ENCODE measurements at regions not wholly inside any gene's neighbourhood (a gene's known extent, or its start where the extent isn't known, plus 50 kb on each side); places are given as distances from the start of the nearest gene placed in this dataset.

GRCh38 chr7:81135324-81135723 lies 216.5 kb upstream of the SEMA3C start:
- TF ChIP-seq FOXP2 (optimal IDR thresholded peaks at IDR 0.05; ENCODE audit: borderline replicate concordance, extremely low read depth, extremely low read length, insufficient read depth): no peak
- TF ChIP-seq SIN3A (IDR thresholded peaks at IDR 0.05; ENCODE audit: borderline replicate concordance, insufficient read depth, low read length): no peak
- no peak for TF ChIP-seq POLR2AphosphoS5 (IDR thresholded peaks at IDR 0.05; ENCODE audit: low read depth, low read length)

- TF ChIP-seq TAF1 (IDR thresholded peaks at IDR 0.05; ENCODE audit: borderline replicate concordance, insufficient read depth, low read length) (no peak), REST (IDR thresholded peaks at IDR 0.05; ENCODE audit: insufficient read depth in 1 of 2, low read depth in 2 of 2, low read length in 2 of 2) (no peak), SIN3A (IDR thresholded peaks at IDR 0.05; ENCODE audit: borderline replicate concordance, insufficient read depth, low read length) (no peak), POLR2AphosphoS5 (IDR thresholded peaks at IDR 0.05; ENCODE audit: low read depth, low read length) (no peak), FOXP2 (optimal IDR thresholded peaks at IDR 0.05; ENCODE audit: borderline replicate concordance, extremely low read depth, extremely low read length, insufficient read depth) (no peak)
Observed at GRCh38 chr7:81128011-81128410, 209.2 kb upstream of the SEMA3C start.

DNA sequence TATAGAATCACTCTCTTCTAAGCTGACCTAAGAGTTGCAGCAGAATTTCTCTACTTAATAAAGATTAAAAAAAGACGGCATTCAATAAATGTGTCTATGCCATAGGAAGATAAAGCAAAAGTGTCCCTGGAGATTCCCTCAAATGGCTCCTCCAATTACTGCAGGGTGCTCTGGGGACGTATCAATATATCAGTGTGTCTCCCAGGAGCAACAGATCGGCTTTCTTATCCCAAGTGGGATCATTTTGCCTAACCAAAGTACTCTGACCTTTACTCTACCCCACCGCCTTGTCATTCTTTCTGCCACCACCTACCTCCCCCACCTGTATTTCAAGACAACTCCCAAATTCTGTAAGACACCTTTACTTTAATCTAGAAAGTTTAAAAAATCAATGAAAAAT lies 202.0 kb upstream of the SEMA3C start:
- TF ChIP-seq FOXP2 (optimal IDR thresholded peaks at IDR 0.05; ENCODE audit: borderline replicate concordance, extremely low read depth, extremely low read length, insufficient read depth) (no peak), SIN3A (IDR thresholded peaks at IDR 0.05; ENCODE audit: borderline replicate concordance, insufficient read depth, low read length) (no peak), POLR2AphosphoS5 (IDR thresholded peaks at IDR 0.05; ENCODE audit: low read depth, low read length) (no peak), REST (IDR thresholded peaks at IDR 0.05; ENCODE audit: insufficient read depth in 1 of 2, low read depth in 2 of 2, low read length in 2 of 2) (no peak), TAF1 (IDR thresholded peaks at IDR 0.05; ENCODE audit: borderline replicate concordance, insufficient read depth, low read length) (no peak)

- TF ChIP-seq SIN3A (IDR thresholded peaks at IDR 0.05; ENCODE audit: borderline replicate concordance, insufficient read depth, low read length): no peak
- no peak for TF ChIP-seq TAF1 (IDR thresholded peaks at IDR 0.05; ENCODE audit: borderline replicate concordance, insufficient read depth, low read length)
- no peak for TF ChIP-seq FOXP2 (optimal IDR thresholded peaks at IDR 0.05; ENCODE audit: borderline replicate concordance, extremely low read depth, extremely low read length, insufficient read depth)
- no peak for TF ChIP-seq REST (IDR thresholded peaks at IDR 0.05; ENCODE audit: insufficient read depth in 1 of 2, low read depth in 2 of 2, low read length in 2 of 2)
- no peak for TF ChIP-seq POLR2AphosphoS5 (IDR thresholded peaks at IDR 0.05; ENCODE audit: low read depth, low read length)
Observed at GRCh38 chr7:81120111-81120510, 201.3 kb upstream of the SEMA3C start.

- TF ChIP-seq POLR2AphosphoS5 (IDR thresholded peaks at IDR 0.05; ENCODE audit: low read depth, low read length): no peak
- TF ChIP-seq REST (IDR thresholded peaks at IDR 0.05; ENCODE audit: insufficient read depth in 1 of 2, low read depth in 2 of 2, low read length in 2 of 2): no peak
- no peak for TF ChIP-seq SIN3A (IDR thresholded peaks at IDR 0.05; ENCODE audit: borderline replicate concordance, insufficient read depth, low read length)
- TF ChIP-seq FOXP2 (optimal IDR thresholded peaks at IDR 0.05; ENCODE audit: borderline replicate concordance, extremely low read depth, extremely low read length, insufficient read depth): no peak
- TF ChIP-seq TAF1 (IDR thresholded peaks at IDR 0.05; ENCODE audit: borderline replicate concordance, insufficient read depth, low read length): no peak
Observed at GRCh38 chr7:81114633-81115032, 195.8 kb upstream of the SEMA3C start.

Data from PFSK-1 (cell line).